ENCODE measurements at regions not wholly inside any gene's neighbourhood (a gene's known extent, or its start where the extent isn't known, plus 50 kb on each side); places are given as distances from the start of the nearest gene placed in this dataset.

DNA sequence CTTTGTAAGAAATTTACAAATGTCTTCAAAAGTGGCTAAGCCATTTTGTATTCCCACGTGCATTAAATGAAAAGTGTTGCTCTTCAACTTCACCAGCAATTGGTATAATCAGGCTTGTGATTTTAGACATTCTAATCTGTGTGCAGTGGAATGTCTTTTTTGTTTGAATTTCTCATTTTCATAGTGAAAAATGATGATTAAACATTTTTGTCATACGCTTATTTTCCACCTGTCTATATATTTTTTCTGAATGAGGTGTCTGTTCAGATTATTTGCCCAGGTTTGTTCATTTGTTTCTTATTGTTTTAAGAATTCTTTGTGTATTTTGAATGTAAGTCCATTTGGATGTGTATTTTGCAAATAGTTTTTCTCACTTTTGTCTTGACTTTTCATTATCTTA lies 558.1 kb downstream of the TENT5A start:
- Histone ChIP-seq H3K4me3 (ENCODE audit: low read depth, low read length) (no peak overlapping the region), H3K36me3 (ENCODE audit: control insufficient read depth, insufficient read depth, low read length) (no peaks in the 10 kb centered on the region), H3K27me3 (ENCODE audit: control insufficient read depth, insufficient read depth, low read length) (no peaks in the 10 kb centered on the region)
- no peak for DNase-seq (ENCODE audit: low read depth)
- TF ChIP-seq, protein P1, sequence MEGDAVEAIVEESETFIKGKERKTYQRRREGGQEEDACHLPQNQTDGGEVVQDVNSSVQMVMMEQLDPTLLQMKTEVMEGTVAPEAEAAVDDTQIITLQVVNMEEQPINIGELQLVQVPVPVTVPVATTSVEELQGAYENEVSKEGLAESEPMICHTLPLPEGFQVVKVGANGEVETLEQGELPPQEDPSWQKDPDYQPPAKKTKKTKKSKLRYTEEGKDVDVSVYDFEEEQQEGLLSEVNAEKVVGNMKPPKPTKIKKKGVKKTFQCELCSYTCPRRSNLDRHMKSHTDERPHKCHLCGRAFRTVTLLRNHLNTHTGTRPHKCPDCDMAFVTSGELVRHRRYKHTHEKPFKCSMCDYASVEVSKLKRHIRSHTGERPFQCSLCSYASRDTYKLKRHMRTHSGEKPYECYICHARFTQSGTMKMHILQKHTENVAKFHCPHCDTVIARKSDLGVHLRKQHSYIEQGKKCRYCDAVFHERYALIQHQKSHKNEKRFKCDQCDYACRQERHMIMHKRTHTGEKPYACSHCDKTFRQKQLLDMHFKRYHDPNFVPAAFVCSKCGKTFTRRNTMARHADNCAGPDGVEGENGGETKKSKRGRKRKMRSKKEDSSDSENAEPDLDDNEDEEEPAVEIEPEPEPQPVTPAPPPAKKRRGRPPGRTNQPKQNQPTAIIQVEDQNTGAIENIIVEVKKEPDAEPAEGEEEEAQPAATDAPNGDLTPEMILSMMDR (IDR thresholded peaks at IDR 0.05; ENCODE audit: insufficient read depth, low read length, poor library complexity, severe bottlenecking): no peak

DNA sequence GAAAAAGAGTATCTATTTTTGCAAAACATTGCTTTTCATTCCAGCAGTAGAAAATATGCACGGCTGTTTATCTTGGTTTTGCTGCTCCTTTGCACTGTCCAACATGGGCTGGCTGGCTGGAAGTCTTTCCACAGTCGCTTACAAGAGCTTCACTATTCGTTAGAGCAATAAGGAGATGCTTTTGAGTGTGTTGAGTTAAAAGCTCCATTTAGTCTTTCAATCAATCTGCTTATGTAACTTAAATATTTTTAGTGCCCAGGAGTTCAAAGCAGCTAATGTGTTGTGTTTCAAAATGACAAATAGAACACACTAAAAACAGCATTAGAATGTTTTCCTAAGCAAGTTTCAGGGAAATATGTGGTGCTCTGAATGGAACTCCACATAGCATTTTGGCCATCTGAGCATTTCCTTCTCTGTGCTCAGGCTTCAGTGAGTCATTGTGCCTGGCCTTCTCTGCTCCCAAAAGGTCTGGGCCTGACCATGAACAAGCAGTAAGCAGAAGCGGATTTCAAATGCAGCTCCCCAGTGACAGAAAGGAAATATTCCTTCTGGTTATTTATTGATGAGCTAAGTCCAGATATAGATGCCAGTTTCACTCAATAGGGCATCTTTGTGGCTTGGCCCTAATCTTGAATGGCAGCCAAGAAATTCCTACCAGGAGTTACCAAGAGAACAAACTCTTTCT lies 580.3 kb downstream of the TENT5A start:
- Histone ChIP-seq H3K27me3 (ENCODE audit: control insufficient read depth, insufficient read depth, low read length) (no peaks in the 10 kb centered on the region), H3K4me3 (ENCODE audit: low read depth, low read length) (no peak overlapping the region), H3K36me3 (ENCODE audit: control insufficient read depth, insufficient read depth, low read length) (no peaks in the 10 kb centered on the region)
- DNase-seq (ENCODE audit: low read depth): no peak
- TF ChIP-seq, protein P1 (IDR thresholded peaks at IDR 0.05; ENCODE audit: insufficient read depth, low read length, poor library complexity, severe bottlenecking): no peak

DNA sequence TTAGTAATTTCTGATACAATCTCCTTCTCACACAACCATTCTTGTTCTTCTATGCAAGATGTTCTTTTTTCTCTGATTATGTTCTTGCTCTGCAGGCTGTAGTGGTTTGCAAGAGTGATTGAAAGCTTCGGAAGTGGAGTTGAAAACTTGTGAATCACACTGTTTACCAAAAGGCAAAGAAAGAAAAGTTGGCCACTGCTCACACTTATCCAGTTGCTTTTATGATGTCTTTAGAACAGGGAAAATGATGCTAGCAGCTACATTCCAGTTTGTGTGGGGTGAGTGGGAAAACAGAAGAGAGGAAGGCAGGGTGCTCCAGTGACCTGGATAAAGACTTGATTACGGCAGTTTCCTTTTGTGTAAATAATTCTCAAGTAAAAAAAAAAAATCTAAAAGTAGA lies 583.3 kb downstream of the TENT5A start:
- TF ChIP-seq, protein P1 (IDR thresholded peaks at IDR 0.05; ENCODE audit: insufficient read depth, low read length, poor library complexity, severe bottlenecking): no peak
- Histone ChIP-seq H3K27me3 (ENCODE audit: control insufficient read depth, insufficient read depth, low read length) (no peaks in the 10 kb centered on the region), H3K36me3 (ENCODE audit: control insufficient read depth, insufficient read depth, low read length) (no peaks in the 10 kb centered on the region), H3K4me3 (ENCODE audit: low read depth, low read length) (no peak overlapping the region)
- DNase-seq (ENCODE audit: low read depth): no peak

DNA sequence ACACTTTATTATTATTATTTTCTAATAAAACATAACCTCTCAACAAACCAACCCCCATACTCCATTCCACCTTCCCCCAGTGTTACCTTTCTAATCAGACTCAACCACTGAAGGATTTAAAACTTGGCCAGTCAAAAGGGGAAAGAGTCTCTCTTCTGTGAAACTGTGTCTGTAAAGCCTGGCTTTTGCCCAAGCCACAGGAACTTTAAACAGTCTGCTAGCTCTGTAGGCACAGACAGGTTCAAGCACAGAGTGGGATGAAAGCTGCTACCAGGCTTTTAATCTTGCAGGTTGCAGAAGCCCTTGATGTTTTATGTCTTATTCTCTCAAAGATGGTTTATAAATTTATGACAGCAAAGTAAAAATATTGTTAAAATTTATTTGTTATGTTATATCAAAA lies 585.7 kb downstream of the TENT5A start:
- Histone ChIP-seq H3K36me3 (ENCODE audit: control insufficient read depth, insufficient read depth, low read length) (no peaks in the 10 kb centered on the region), H3K4me3 (ENCODE audit: low read depth, low read length) (no peak overlapping the region), H3K27me3 (ENCODE audit: control insufficient read depth, insufficient read depth, low read length) (no peaks in the 10 kb centered on the region)
- TF ChIP-seq, protein P1 (IDR thresholded peaks at IDR 0.05; ENCODE audit: insufficient read depth, low read length, poor library complexity, severe bottlenecking): no peak
- no peak for DNase-seq (ENCODE audit: low read depth)

DNA sequence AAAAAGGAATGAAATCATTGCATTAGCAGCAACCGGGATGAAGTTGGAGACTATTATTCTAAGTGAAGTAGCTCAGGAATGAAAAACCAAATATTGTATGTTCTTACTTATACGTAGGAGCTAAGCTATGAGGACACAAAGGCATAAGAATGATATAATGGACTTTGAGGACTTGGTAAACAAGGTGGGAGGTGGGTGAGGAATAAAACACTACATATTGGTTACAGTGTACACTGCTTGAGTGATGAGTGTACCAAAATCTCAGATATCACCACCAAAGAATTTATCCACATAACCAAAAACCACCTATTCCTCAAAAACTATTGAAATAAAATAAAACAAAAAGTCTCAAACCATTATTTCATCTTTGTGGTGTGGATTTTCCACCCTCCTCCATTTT lies 593.5 kb downstream of the TENT5A start:
- TF ChIP-seq, protein P1 (IDR thresholded peaks at IDR 0.05; ENCODE audit: insufficient read depth, low read length, poor library complexity, severe bottlenecking): no peak
- no peak for DNase-seq (ENCODE audit: low read depth)
- Histone ChIP-seq H3K4me3 (ENCODE audit: low read depth, low read length) (no peak overlapping the region), H3K36me3 (ENCODE audit: control insufficient read depth, insufficient read depth, low read length) (no peaks in the 10 kb centered on the region), H3K27me3 (ENCODE audit: control insufficient read depth, insufficient read depth, low read length) (no peaks in the 10 kb centered on the region)

DNA sequence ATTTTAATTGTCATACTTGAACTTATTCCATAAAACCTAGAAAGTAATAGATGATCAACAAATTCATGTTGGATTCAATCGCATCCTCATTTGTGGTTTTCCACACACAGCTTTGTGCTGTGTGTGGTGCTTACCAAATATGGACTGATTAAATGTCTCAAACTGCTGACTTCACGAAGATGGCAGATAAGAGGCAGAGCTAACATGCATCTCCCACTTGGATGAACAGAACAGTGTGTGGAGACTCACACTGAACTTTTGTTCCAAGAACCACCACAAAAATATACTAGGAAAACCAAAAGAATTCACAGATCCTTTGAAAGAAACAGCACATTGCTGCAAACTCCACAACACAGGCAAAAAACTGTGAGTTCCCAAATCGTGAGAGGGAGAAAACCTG lies 603.7 kb downstream of the TENT5A start:
- TF ChIP-seq, protein P1 (IDR thresholded peaks at IDR 0.05; ENCODE audit: insufficient read depth, low read length, poor library complexity, severe bottlenecking): no peak
- no peak overlapping the region for H3K4me3 ChIP-seq (ENCODE audit: low read depth, low read length)
- H3K27me3 ChIP-seq (ENCODE audit: control insufficient read depth, insufficient read depth, low read length): no peaks in the 10 kb centered on the region
- DNase-seq (ENCODE audit: low read depth): no peak
- no peaks in the 10 kb centered on the region for H3K36me3 ChIP-seq (ENCODE audit: control insufficient read depth, insufficient read depth, low read length)
